ENCODE measurements at regions not wholly inside any gene's neighbourhood (a gene's known extent, or its start where the extent isn't known, plus 50 kb on each side); places are given as distances from the start of the nearest gene placed in this dataset.

- DNase-seq = no peak
Observed at GRCh38 chr1:232518349-232518748, 111.6 kb downstream of the SIPA1L2 start.

GRCh38 chr1:232517204-232517603, 112.7 kb downstream of the SIPA1L2 start:
- no peak for DNase-seq

- no peak for DNase-seq
Observed at GRCh38 chr1:232515706-232516105, 114.2 kb downstream of the SIPA1L2 start.

GRCh38 chr1:232512712-232513111, 117.2 kb downstream of the SIPA1L2 start:
- DNase-seq = no peak

- DNase-seq = no peak
Observed at GRCh38 chr1:232511172-232511571, 118.8 kb downstream of the SIPA1L2 start.

- no peak for DNase-seq
Observed at GRCh38 chr1:232510367-232511110, 119.4 kb downstream of the SIPA1L2 start.

GRCh38 chr1:232509570-232509969, 120.4 kb downstream of the SIPA1L2 start:
- DNase-seq = no peak

- DNase-seq = no peak
Observed at GRCh38 chr1:232508130-232508701, 121.7 kb downstream of the SIPA1L2 start.

GRCh38 chr1:232507571-232507970, 122.4 kb downstream of the SIPA1L2 start:
- no peak for DNase-seq

- DNase-seq = no peak
Observed at GRCh38 chr1:232505884-232506283, 124.0 kb downstream of the SIPA1L2 start.

- DNase-seq = no peak
Observed at GRCh38 chr1:232504651-232505050, 125.3 kb downstream of the SIPA1L2 start.

GRCh38 chr1:232503497-232503896, 126.4 kb downstream of the SIPA1L2 start:
- no peak for DNase-seq

- no peak for DNase-seq
Observed at GRCh38 chr1:232501854-232502253, 128.1 kb downstream of the SIPA1L2 start.

- no peak for DNase-seq
Observed at GRCh38 chr1:232499188-232499587, 130.7 kb downstream of the SIPA1L2 start.

- DNase-seq = no peak
Observed at GRCh38 chr1:232493869-232494268, 136.1 kb downstream of the SIPA1L2 start.

GRCh38 chr1:232489256-232489655, 140.7 kb downstream of the SIPA1L2 start:
- DNase-seq = no peak

- no peak for DNase-seq
Observed at GRCh38 chr1:232487236-232487635, 142.7 kb downstream of the SIPA1L2 start.

GRCh38 chr1:232486454-232487207, 143.3 kb downstream of the SIPA1L2 start:
- DNase-seq = no peak

- no peak for DNase-seq
Observed at GRCh38 chr1:232486006-232486405, 143.9 kb downstream of the SIPA1L2 start.

- no peak for DNase-seq
Observed at GRCh38 chr1:232484856-232485255, 145.1 kb downstream of the SIPA1L2 start.

- DNase-seq = no peak
Observed at GRCh38 chr1:232483826-232484225, 146.1 kb downstream of the SIPA1L2 start.

- DNase-seq = no peak
Observed at GRCh38 chr1:232481091-232481490, 148.8 kb downstream of the SIPA1L2 start.

GRCh38 chr1:232477728-232478127, 152.2 kb downstream of the SIPA1L2 start:
- no peak for DNase-seq

- no peak for DNase-seq
Observed at GRCh38 chr1:232476538-232476950, 153.4 kb downstream of the SIPA1L2 start.

Data from stimulated activated naive CD4-positive, alpha-beta T cell (primary cell).